ENCODE measurements at regions not wholly inside any gene's neighbourhood (a gene's known extent, or its start where the extent isn't known, plus 50 kb on each side); places are given as distances from the start of the nearest gene placed in this dataset.

DNA sequence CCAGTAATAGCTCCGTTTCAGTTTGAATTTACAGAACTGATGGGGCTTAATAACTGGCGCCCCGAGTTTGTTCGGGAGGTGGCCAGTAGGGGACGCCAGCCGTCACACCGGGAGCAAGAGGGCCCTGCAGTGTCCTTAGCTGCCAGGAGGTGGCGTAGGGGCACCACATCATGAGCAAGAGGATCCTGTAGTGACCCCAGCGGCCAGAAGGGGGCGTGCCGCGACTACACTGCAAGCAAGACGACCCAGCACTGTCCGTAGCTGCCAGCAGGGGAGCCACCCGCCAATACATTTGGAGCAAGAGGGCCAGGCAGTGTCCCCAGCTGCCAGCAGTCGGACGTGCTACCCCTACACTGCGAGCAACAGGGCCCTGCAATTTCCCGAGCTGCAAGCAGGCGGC is 663.7 kb upstream of the B3GAT1 start:
- no peak for DNase-seq (ENCODE audit: low spot score)

DNA sequence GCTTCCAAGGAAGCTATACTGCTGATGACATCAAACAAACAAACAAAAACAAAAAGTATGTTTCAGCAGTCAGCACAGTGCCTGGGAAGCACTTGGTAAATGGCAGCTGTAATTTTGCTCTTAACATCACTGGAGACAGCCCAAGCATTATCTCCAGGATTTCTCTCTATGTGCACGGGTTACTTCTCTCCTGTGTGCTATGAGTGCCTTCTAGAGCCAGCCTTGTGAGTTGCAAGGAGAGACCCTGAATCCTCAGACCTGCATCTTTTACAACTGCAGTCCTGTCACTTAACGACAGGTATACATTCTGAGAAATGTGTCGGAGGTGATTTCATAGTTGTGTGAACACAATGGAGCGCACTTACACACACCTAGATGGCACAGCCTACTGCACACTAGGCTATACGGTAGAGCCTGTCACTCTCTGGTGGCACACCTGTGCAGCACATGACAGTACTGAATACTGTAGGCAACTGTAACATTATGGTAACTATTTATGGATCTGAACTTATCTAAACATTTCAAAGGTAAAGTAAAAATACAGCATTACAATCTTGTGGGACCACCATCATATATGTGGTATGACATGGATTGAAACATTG is 662.5 kb upstream of the B3GAT1 start:
- DNase-seq (ENCODE audit: low spot score) = no peak

DNA sequence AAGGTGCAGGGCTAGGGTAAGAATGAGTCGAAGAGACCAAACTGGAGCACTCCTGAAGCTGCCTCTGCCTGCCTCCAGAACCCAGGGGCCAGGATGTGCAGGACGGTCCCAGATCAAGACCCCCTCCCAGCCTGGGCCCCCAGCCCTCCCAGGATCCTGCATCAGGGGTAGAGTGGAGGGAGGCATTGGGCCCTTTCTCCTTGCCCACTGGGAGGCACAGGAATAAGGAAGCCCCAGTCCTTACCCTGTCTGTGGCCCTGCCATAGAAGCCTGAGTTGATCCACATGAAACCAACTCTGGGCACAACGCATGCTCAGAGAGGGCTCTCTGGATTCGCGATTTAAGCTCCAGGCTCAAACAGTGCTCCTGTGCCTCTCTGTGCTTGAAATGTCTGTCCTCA is 661.8 kb upstream of the B3GAT1 start:
- DNase-seq (ENCODE audit: low spot score) = no peak

DNA sequence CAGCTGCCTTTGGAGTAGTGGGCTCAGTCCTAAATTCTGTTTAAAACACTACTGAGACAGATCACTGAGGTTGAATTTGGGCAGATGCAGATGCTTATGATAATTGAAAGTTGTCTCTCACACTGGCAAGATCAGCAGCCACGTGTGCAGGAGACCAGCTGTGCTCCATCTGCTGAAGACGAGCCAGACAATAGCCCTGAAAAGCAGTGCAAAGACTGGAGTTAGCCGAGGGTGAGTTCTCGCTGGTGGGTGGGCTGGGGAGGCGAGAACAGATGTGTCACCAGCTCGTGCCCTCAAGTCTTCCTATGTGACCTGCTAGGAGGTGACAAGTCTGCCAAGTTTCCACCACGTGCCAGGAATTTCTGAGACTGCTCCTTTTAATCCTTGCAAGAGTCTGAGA is 661.3 kb upstream of the B3GAT1 start:
- DNase-seq (ENCODE audit: low spot score) = no peak

DNA sequence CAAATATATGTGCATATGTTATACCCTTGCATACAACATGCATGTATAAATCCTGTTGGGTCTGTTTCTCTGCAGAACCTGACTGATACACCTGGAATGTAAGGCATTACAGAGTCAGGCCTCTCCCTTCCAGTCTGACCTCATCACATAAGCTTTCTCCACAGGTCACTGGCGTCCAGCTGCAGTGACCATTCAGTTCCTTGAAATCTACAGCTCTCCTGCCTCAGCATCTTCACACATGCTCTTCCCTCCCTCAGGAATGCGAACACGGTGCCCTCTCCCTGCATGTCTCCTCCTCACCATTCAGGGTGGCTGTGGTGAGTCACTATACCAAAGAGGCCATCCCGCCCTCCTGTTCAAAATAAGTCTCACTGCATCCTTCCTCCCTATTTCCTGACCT is 657.8 kb upstream of the B3GAT1 start:
- DNase-seq (ENCODE audit: low spot score) = no peak

DNA sequence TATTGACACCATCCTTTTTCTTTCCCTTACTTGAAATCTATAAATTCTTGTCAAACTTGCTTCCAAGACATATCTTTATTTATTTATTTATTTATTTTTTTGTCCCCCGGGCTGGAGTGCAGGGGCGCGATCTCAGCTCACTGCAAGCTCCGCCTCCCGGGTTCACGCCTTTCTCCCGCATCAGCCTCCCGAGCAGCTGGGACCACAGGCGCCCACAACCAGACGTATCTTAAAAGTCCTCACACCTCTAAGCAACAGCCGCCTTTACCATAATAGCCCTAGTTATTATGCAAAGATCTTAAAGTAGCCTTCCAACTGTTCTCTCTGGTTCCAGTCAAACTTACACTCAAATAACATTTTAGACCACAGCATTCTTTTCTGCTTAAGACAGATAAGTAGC is 657.0 kb upstream of the B3GAT1 start:
- DNase-seq (ENCODE audit: low spot score) = no peak

DNA sequence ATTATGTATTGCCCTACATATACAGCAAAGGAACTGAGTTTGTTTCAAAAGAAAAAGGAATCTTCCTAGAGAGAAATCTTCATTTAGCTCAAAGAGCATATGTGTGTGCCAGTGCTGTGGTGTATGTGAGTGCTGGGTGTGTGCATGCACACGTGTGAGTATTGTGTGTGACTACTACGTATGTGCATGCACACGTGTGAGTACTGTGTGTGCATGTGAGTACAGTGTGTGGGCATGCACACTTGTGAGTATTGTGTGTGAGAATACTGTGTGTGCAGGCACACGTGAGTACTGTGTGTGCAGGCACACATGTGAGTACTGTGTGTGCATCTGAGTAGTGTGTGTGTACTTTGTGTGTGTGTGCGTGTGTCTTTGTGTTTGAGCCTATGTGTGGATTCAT is 651.0 kb upstream of the B3GAT1 start:
- DNase-seq (ENCODE audit: low spot score) = no peak

DNA sequence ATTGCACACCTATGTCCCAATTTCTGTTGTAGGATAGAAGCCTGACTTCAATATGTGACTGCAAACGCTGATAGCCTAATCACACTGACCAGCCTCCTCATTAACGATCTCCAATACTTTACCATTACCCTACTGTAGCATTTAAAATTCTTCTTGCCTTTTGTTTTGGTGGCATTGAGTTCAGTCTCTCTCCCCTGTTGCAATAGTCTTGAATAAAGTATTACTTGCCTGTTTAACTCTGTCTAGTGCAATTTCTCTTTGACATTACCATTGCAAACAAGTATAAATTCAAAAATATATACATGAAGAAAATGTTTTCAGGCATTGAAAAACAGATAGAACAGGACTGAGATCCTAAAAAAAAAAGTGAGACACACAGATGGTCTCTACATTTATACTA is 649.1 kb upstream of the B3GAT1 start:
- DNase-seq (ENCODE audit: low spot score) = no peak

DNA sequence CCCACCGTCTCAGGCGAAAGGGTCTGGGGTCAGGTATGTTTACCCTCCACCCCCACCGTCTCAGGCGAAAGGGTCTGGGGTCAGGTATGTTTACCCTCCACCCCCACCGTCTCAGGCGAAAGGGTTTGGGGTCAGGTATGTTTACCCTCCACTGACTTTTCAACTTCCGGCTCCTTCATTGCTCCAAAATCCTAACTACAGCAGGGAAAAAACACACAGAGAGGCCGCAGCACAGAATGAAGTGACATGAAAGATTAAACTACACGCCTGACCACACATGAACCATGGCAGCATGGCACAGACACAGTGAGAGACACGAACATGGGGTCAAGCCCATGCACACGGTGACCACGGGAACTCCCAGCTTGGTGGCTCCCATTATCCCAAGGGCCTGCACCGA is 634.9 kb upstream of the B3GAT1 start:
- DNase-seq (ENCODE audit: low spot score) = no peak

DNA sequence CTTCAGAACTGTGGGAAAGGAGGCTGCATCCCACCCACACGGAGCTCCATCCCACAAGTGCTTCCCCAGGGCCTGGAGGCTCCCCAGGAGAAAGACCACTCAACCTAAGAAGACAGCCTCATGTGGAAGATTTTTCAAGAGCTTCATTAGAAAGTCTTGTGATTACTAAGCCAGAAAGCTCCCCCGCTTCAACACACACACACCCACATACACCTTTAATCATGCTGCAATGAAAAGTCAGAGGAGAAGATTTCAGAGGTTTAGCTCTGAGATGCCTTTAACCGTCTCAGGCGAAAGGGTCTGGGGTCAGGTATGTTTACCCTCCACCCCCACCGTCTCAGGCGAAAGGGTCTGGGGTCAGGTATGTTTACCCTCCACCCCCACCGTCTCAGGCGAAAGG is 634.5 kb upstream of the B3GAT1 start:
- no peak for DNase-seq (ENCODE audit: low spot score)

DNA sequence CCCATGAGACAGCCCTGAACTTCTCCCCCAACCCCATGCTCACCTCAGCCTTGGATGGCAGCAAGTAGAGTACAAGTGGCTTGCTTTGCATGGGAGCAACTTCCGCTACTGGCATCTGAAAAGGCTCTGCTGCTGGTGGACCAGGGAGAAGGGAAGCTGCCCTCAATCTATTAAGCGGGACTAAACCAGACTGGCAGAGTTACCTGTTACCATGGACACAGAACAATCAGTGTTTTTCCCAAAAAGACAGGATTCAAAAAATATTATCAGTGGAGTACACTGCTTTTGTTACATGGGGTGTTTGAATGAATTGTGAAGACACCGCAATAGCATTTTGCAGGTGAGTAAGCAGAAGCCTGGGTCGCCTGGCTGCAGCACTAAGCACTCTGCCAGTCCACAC is 631.4 kb upstream of the B3GAT1 start:
- DNase-seq (ENCODE audit: low spot score) = no peak

DNA sequence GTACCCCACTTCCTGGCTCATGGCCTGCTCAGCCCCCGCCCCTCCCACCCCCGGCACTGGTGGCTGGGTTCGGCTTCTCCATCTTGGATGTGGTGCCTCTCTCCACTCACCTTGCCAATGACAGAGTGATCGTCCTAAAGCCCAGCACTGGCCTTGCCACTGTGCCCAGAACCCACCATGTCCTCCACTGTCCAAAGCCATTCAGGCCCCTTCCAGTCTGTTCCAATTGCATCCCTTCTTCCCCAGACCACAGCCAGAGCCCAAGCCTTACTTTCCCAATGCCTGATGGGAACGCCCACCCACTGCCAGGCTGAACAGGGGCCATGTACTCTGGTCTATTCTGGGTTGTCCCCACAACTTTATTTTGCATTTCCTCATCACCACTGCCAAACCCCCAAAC is 625.8 kb upstream of the B3GAT1 start:
- DNase-seq (ENCODE audit: low spot score) = no peak

DNA sequence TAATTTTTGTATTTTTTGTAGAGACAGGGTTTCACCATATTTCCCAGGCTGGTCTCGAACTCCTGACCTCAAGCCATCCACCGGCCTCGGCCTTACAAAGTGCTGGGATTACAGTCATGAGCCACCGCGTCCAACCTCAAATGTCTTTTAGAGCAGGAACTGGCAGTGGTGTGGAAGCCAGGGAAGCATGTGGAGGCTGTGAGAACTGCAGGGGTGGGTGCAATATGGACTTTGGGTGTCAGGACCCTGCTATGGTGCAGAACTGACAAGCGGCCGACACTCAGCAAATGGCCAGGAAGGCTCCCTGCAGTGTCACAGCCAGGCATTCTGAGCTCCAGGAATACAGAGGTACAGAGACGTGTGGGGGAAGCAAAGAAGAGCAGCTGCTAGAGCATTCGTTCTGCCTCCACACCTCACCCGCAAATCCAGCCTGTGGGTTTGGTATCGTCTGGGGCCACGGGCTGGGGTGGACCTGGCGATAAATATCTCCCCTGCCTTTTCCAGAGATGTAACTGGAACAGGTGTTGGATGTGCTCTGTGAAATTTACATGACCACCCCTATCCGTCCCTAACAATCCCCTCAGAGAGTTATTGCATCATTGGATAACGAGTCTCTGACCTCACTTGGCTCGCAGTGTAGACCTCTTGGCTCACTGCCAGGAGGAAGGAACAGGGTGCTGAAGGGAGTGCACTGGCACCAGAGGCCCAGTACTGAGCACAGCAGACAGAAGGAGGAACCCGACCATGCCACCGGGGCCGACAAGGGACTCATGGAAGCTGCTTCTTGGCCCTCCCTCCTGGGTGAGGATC is 624.7 kb upstream of the B3GAT1 start:
- no peak for DNase-seq (ENCODE audit: low spot score)

DNA sequence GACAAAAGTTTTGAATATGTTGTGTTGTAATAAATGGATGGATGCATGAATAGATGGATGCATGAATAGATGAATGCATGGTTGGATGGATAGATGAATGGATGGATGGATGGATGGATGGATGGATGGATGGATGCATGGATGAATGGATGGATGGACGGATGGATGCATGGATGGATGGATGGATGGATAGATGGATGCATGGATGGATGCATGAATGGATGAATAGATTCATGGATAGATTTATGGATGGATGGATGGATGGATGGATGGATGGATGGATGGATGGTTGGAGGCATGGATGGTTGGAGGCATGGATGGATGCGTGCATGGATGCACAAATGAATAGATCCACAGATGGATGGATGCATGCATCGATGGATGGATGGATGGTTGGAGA is 623.2 kb upstream of the B3GAT1 start:
- no peak for DNase-seq (ENCODE audit: low spot score)

DNA sequence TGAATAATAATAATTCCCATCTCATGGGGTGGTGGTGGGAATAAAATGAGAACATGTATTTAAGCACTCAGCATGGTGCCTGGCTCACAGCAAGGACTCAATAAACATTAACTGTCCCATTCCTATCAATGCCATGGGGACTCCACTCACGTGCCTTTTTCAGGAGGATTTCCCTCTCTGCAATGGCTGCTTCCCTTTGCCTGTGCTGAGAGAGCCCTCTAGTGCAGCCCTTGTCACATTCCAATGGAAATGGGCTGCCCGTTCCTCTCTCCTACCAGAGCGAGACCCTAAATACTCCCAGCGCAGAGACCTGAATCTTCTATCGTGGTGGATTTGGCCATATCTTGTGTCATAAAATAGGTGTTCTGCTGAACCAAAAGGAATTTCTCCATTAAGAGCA is 621.5 kb upstream of the B3GAT1 start:
- DNase-seq (ENCODE audit: low spot score) = no peak

DNA sequence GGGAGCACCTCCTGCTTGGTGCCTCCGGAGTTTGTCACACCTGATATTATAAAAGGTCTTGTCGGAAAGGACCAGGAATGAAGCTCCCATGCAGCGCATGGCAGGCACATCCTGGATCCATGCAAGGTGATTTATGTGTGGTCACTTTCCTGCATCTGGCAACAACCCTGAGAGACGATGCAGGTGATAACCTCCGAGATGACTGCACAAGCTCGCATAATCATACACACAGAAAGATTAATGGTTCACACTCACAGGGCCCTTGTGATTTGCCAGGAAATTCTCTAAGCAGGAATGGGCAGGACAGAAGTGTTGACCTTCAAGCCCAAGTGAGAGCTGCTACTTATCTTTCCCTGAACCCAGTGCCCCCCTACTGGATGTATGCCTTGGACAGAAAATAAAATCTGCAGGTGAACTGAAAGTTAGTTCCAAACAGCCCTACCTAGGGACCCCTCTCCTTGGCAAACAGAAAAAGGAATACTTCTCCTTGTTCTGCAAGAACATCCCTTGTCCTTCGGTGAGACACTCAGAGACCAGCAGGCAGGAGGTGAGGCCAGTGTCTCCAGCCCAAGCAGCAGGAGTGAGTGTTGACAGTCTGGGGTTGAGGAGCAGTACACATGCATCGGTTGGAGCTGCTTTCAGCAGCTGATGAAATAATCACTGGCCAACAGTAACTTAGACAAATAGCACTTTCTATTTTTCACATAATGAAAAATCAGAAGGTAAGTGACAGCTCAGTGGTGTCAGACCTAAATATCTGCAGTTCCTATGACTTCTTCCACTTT is 619.4 kb upstream of the B3GAT1 start:
- no peak for DNase-seq (ENCODE audit: low spot score)

DNA sequence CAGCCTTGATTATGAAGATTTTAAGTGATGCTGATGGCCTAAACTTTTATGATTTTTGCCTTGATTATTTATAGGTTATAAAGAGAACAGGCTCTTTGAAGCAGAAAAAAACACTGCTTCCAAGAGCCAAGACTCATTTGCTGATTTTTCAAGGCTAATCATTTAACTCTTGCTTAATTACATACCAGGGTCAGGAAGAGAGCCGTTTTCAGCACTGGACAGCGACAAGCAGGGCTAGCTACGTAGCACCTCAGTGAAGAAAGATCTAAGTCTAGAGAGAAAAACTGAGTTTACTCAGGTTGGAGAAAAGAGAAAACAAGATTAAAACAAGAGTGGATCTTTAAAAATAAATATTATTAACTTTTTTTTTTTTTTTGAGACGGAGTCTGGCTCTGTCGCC is 615.4 kb upstream of the B3GAT1 start:
- DNase-seq (ENCODE audit: low spot score) = no peak

DNA sequence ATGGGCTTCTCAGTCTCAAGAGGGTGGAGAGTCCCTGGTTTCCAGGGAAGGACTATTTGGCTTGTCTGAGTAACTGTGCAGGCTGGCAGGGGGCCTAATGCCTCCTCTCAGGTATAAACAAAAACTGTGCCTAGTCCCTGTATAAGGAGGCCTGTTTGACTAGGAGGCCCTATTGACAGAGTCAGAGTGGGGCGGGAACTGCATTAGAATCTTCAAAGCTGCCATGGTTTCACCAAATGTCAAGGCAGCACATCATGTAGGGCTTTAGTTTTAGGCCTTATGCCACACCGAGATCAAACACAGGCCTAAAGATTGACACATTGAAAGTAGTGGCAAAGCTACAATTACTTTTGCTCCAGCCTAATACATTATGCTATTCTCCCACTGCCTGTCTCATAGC is 611.5 kb upstream of the B3GAT1 start:
- no peak for DNase-seq (ENCODE audit: low spot score)

DNA sequence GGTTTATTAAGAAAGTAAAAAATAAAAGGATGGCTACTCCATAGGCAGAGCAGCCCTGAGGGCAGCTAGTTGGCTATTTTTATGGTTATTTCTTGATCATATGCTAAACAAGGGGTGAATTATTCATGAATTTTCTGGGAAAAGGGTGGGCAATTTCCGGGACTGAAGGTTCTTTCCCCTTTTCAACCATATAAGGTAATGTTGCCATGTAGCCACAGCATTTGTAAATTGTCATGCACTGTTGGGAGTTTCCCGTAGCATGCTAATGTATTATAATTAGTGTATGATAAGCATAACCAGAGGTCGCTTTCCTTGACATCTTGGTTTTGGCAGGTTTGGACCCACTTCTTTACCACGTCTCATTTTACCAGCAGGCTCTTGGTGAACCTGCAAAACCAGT is 610.4 kb upstream of the B3GAT1 start:
- no peak for DNase-seq (ENCODE audit: low spot score)

DNA sequence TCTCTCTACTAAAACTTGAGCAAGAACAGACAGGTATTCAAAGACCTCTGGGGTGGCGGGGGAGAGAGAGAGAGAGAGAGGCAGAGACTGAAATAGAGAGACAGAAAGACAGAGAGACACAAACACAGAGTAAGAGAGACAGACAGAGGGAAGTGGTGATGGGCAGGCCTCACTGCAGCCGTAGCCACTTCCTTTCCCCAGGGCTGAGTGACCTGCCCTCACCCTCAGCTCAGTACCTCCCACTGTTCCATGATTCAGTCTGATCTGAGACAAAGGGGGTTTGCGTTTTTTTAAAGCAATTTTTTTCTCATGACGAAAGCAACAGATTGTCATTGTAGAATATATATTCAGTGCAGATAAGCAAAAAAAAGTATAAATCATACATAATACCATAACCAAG is 607.9 kb upstream of the B3GAT1 start:
- DNase-seq (ENCODE audit: low spot score) = no peak

DNA sequence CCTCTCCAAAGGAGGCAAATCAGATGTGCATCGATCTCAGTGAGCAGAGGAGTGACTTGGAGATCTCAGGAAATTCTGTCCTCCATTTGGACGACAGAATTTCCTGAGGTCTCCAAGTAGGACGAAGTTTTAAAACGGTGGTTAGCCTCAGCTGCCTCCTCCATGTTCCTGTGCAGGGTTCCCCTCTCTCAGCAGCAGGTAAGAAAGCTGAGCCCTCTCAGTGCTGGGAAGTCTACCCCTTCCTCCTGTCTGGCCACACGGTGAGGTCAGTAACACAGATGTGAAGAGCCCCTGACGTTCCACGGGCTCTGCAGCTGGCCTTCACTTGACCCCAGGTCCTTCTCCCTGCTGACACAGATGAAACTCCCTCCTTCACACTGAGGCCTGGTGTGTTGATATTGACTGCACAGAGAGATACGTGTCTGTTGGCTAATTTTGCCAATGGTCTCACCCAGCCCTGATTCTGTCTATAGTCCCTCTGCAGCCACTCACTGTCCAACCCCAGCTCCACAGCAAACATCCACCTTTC is 607.4 kb upstream of the B3GAT1 start:
- no peak for DNase-seq (ENCODE audit: low spot score)

DNA sequence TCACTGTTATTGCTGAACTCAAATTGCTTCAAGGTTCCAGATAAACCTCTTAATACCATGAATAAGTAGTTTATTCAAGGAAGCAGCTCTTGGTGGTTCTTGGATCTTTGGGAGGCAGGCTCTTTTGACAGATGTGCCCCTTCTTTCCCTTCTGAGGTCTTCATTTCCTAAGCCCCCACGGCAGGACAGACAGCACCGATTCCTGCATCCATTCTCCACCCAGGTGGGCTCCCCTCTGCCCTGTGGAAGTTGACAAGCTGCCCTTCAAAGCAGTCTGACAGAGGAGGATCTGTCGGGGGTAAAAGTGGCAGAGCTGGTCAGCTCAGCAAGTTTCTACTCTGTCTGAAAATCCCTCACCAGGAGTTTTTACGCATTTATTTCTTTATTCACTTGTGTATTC is 605.3 kb upstream of the B3GAT1 start:
- DNase-seq (ENCODE audit: low spot score) = no peak

DNA sequence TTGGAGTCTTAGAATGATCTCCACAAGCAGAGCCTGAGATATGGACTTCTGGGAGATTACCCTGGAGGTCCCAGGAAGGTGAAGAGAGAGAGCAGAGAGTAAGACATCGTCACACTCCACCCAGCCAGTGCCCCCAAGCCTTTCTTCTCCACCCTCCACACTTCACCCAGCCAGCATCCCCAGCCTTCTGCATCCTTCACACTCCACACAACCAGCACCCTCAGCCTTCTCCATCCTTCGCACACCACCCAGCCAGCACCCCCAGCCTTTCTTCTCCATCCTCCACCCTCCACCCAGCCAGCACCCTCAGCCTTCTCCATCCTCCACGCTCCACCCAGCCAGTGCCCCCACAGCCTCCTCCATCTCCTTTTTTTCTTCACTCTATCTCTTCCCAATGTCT is 603.9 kb upstream of the B3GAT1 start:
- DNase-seq (ENCODE audit: low spot score) = no peak

Data from HuH-7.5 (cell line).